COLO668 (cell line): ENCODE measurements at regions not wholly inside any gene's neighbourhood (a gene's known extent, or its start where the extent isn't known, plus 50 kb on each side); places are given as distances from the start of the nearest gene placed in this dataset.

Source experiments
- DNase-seq: peaks from one replicate; lab custom pipeline; 2025; ENCODE audit not compliant: unreplicated experiment; lab: John Stamatoyannopoulos, UW

- DNase-seq: no peak
These were observed 100.5 kb downstream of the AASDH start for GRCh38 chr4:56286763-56287162.

DNA sequence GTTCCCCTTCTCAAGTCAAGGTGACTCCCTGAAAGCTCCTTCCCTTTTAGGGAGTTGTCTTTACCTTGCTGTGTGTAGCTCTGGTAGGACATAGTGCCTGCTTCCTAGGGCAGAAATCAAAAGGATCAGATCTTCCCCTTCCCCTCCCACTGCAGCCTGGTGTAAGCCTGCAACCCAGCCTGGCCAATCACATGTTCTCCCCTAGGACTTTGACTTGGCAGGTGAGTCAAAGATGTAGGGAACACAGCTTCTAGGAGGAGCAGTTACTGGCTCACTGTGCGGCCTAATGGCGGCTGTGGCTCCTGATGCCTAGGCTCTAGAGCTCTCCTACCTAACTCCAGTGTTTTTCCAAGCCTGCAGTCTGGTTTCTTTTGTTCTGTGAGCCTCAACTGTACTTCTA lies 103.9 kb downstream of the AASDH start:
- DNase-seq: no peak

DNA sequence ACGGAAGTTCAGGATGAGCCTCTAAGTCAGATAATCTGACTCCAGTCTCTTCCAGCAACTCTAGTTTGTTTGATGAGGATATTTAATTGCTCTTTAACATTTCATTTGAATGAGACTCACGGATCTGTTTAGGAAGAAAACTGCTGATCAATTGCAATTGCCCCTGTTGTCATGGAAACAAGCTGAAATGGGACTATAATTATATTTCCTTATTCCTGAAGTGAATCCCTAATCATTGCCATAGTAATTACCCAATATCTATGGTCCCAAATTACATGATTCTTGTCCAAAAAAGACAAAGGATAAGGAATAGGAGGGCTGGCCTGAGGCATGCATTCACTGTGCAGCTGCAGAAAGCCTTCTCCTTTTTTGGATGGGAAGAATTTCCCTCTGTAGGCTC lies 105.3 kb downstream of the AASDH start:
- no peak for DNase-seq

DNA sequence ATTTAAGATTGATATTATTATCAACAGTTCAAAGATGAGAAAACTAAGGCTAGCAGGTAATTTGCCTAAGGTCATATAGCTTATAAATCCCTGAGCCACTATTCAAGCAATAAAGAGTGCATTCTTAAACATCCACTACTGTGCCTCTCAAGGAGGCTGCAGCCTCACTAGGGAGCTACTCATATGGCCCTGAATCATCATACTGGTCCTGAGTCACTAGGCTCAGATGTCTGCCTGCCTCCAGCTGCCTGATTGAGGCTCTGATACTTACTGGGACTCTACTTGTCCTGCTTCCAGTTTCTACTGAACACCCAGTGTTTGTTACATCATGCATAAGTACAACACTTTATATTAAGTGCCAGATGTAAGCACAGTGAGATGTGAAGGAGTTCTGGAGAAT lies 110.7 kb downstream of the AASDH start:
- DNase-seq: no peak

GRCh38 chr4:56273391-56273790 lies 113.9 kb downstream of the AASDH start:
- no peak for DNase-seq

DNA sequence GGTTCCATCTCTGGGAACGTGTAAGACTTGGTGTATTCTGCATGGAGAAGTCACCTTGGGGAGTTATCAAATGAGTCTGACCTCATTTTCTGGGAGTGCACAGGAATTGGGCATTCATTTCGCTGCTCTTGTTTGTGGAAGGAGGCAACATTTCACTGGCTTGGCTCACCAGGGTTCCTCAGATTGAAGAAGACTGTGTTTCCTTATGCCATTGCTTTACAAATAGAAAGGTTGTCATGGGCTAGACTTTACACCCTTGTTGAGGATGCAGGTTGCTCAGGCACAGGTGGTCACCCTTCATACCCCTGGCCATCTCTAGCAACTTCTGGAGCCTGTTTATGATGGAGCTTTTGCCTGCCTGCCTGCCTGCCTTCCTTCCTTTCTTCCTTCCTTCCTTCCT lies 114.4 kb downstream of the AASDH start:
- no peak for DNase-seq

GRCh38 chr4:56272003-56272402 lies 115.3 kb downstream of the AASDH start:
- no peak for DNase-seq

DNA sequence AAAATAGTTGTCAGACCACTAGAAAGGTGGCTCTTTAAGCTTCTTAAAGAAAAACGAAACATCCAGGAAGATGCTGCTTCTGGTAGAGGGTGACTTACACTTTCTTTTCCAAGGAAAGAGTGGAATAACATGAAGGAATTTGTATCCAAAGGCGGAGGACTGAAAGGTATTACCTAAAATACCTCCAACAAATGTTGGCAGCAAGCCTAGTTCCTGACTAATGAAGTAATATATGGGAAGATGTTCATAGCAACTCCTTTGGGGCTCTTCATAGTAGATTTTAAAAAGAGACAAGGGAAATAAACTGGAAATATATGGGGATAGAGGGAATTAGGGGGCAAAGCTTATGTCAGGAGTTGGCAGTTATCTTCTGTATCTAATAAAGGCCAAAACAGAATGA lies 116.2 kb downstream of the AASDH start:
- no peak for DNase-seq

- DNase-seq: no peak
These were observed 119.7 kb downstream of the AASDH start for GRCh38 chr4:56267558-56267957.

- no peak for DNase-seq
These were observed 122.4 kb downstream of the AASDH start for GRCh38 chr4:56264873-56265272.

- DNase-seq: no peak
These were observed 126.3 kb downstream of the AASDH start for GRCh38 chr4:56261027-56261426.

DNA sequence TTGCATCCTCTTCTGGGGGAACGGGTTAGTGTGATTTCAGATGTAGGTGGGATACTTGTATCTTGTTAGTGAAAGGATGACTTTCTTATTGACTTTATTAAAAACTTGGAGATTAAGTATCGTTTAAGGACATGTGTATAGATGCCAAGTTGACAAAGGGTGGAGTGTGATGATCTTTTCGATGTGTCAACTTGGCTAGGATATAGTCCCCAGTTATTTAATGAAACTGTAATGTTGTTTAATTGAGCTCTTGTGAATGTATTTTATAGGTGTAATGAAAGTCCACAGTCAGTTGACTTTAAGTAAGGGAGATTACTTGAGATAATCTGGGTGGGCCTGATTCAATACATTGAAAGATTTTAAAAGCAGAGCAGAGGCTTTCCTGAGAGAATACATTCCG lies 127.0 kb downstream of the AASDH start:
- DNase-seq: no peak

DNA sequence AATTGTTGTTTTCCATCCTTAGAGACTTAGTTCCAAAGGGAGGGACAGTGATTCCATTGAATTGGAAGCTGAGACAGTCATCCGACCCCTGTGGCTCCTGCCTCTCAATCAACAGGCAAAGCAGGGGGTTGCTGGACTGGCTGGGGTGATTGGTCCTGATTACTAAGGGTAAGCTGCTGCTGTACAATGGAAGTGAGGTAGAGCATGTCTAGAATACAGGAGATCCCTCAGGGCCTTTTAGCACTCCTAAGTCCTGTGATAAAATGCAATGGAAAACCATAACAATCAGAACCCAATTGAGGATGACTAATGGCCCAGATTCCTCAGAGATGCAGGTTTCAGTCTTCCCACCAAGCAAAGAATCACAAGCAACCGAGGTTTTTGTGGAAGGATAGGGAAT lies 127.6 kb downstream of the AASDH start:
- no peak for DNase-seq

GRCh38 chr4:56255820-56256219 lies 131.5 kb downstream of the AASDH start:
- no peak for DNase-seq

GRCh38 chr4:56253666-56254305 lies 133.5 kb downstream of the AASDH start:
- no peak for DNase-seq

DNA sequence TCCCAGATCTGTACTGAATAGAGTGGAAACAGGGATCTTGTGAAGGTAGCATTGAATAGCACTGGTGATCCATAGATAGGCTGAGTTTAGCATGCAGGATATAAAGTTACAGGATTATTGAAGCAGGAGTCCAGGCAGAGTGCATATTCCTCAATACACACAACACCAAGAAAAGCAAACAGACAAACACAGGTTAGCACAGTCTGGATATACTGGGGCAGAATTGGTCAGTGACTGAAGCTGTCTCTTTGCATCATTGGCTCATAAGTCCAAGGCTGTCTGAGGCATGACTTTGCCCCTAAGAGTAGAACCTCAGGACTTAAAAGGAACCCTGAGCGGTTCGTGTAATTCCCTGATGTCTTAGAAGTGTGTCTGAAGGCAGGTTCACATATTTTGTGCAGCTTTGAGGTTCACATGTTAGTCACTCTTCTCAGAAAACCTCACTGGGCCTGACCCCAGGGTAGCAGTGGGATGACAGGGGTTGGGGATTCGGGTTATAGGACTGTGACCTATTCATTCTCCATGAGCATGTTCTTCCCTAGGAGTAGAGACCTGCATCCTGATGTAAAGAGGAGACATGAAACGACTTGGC lies 134.6 kb downstream of the AASDH start:
- DNase-seq: no peak

DNA sequence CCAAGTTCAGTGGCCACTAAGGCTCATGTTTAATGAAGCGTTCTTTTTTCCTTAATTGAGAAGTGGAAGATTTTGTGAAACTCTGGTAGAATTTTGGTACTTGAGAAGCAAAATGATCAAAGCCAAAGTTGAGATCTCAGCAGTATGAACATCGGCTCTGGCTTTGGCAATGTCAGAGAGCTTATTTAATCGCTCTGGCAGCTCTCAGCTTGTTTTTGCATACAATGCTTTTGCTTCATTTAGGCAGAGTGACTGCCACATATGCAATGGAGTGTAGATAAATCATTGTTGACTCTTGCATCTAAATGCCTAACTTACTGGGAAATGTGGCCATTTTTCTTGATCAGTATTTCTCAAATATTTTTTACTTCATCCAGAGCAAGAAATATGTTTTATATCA lies 135.7 kb downstream of the AASDH start:
- DNase-seq: no peak

- no peak for DNase-seq
These were observed 136.5 kb downstream of the AASDH start for GRCh38 chr4:56250776-56251175.

GRCh38 chr4:56247646-56248045 lies 139.6 kb downstream of the AASDH start:
- DNase-seq: no peak

- DNase-seq: no peak
These were observed 141.1 kb downstream of the AASDH start for GRCh38 chr4:56246233-56246610.

DNA sequence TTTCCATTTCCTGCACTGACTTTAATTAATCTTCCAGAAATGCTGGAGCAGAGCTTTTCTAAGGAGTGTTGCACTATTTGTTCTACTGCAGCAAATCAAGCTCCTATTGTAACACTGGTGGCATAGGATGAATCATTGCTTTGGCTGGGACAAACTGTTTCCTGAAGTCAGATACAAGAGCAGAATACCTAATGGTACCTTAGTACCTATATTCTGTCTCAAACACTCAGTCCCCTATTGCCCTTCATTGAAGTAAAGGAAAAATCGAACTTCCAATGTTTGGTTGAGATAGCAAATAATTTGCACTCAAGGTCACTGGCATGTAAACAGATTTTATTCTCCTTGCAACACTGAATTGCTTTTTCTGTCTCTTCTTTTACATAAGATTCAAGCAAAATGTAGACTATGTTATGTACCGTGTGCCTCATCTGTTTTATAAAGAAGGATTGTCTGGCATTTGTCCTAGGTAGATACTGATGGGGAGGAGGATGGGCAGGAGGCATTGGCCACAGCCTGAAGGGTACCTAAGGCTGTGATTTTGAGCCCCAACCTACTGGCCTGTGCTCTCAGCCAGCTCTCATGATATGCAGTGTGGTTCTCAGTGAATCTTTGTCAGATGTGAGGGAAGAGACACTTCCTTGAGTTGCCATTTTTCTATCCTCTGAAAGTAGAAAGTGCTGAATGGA lies 141.6 kb downstream of the AASDH start:
- DNase-seq: no peak

DNA sequence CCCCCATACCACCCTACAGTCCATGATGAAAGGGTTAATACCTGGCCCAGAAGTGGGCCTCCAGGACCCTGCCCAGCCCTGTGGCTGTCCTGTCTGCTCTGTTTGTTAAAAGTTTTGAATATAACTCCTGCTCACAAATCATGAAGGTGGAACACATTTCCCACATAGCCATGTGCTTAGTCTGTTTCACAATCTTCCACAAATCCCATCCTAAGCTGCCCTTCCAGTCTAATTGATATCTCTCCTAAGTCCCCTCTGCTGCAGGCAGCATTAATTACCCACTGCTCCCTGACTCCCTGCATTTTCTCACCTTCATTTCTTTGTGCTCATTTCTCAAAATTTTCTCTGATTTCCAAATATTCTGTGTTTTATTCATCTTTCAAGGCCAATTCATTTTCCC lies 142.6 kb downstream of the AASDH start:
- DNase-seq: no peak

GRCh38 chr4:56243107-56243506 lies 144.2 kb downstream of the AASDH start:
- no peak for DNase-seq
